Endothelial cell of umbilical vein (primary cell): ENCODE measurements at regions not wholly inside any gene's neighbourhood (a gene's known extent, or its start where the extent isn't known, plus 50 kb on each side); places are given as distances from the start of the nearest gene placed in this dataset.

Experiments
- BruUV-seq: library from RNA; stranded (reverse); fragments of 400-500 nt; replicated peaks from 2 replicates; lab custom pipeline; 2021; lab: Mats Ljungman, UMichigan
- CTCF ChIA-PET: fragments of 300-600, 350-600 bp; sonication (Branson Sonifier 250); formaldehyde crosslinking; loops from one replicate; lab custom pipeline; 2021; ENCODE audit warnings: antibody characterized with exemption, inconsistent platforms; lab: Charles Lee
- POLR2A ChIA-PET: fragments of 300-600, 350-600 bp; sonication (Branson Sonifier 250); formaldehyde crosslinking; loops from one replicate; lab custom pipeline; 2021; ENCODE audit warnings: antibody characterized with exemption, inconsistent platforms; lab: Charles Lee
- DNase-seq: peaks from one replicate; pipeline ENCODE4 v3.0.0-alpha.2; 2011; ENCODE audit warnings: low read depth, low spot score
- FAIRE-seq: peaks from 2 replicates; lab custom pipeline; 2011; peaks lifted over from hg19 to GRCh38; lab: Jason Lieb, UNC
- H2AFZ ChIP-seq: 2 replicates; pipeline ENCODE4 v1.6.0; 2012; ENCODE audit warnings: low read depth, low read length, control low read depth, inconsistent platforms
- H3K27ac ChIP-seq: 2 replicates; pipeline ENCODE4 v1.5.1; 2011; ENCODE audit warnings: low read depth, mild to moderate bottlenecking, control low read depth, low read length, moderate library complexity; ENCODE audit not compliant: insufficient read depth
- H3K27me3 ChIP-seq, 2 experiments: 2 replicates each; pipeline versions ENCODE4 v1.6.0 to v1.6.1; 2011; ENCODE audit warnings: low read length in 2 of 2, mixed read lengths in 1 of 2; ENCODE audit not compliant: control insufficient read depth in 2 of 2, insufficient read depth in 2 of 2
- H3K36me3 ChIP-seq, 2 experiments: 2 replicates in 1 of 2; 3 replicates in 1 of 2; pipeline ENCODE4 v1.5.1; 2011; ENCODE audit warnings: low read length in 2 of 2, mild to moderate bottlenecking in 1 of 2, moderate library complexity in 1 of 2; ENCODE audit not compliant: control insufficient read depth in 2 of 2, insufficient read depth in 2 of 2; ENCODE audit errors: extremely low read depth in 1 of 2
- H3K4me1 ChIP-seq: 3 replicates; pipeline ENCODE4 v1.5.1; 2011; ENCODE audit warnings: mild to moderate bottlenecking, low read length; ENCODE audit not compliant: control insufficient read depth, insufficient read depth; ENCODE audit errors: extremely low read depth
- H3K4me2 ChIP-seq: 2 replicates; pipeline ENCODE4 v1.6.1; 2011; ENCODE audit warnings: low read length, control low read depth, mixed read lengths; ENCODE audit not compliant: insufficient read depth
- H3K4me3 ChIP-seq, 3 experiments: fragments of 200-600 bp in 1 of 3; sonication (generic), shearing (Covaris generic) in 1 of 3; replicated peaks in 1 of 3; 2 replicates each; pipeline ENCODE4 v1.5.1; 2011 to 2016; ENCODE audit warnings: control low read depth in 3 of 3, low read length in 3 of 3, mild to moderate bottlenecking in 2 of 3, inconsistent platforms in 1 of 3, low read depth in 1 of 3, moderate library complexity in 1 of 3; ENCODE audit not compliant: insufficient read depth in 1 of 3
- H3K79me2 ChIP-seq: 2 replicates; pipeline ENCODE4 v1.6.0; 2012; ENCODE audit warnings: low read length, inconsistent platforms; ENCODE audit not compliant: control insufficient read depth, insufficient read depth
- H3K9ac ChIP-seq: replicated peaks from 2 replicates; pipeline ENCODE3; 2011; ENCODE audit warnings: low read length, control low read depth; ENCODE audit not compliant: insufficient read depth; ENCODE audit errors: extremely low read depth
- H3K9me1 ChIP-seq: replicated peaks from 3 replicates; pipeline ENCODE4 v1.6.0; 2011; ENCODE audit warnings: mild to moderate bottlenecking, low read length; ENCODE audit not compliant: control insufficient read depth, insufficient read depth; ENCODE audit errors: extremely low read depth
- H3K9me3 ChIP-seq: replicated peaks from 2 replicates; pipeline ENCODE4 v1.5.1; 2012; ENCODE audit warnings: low read length, inconsistent platforms; ENCODE audit not compliant: control insufficient read depth, insufficient read depth
- H4K20me1 ChIP-seq: replicated peaks from 2 replicates; pipeline ENCODE3; 2011; ENCODE audit warnings: mild to moderate bottlenecking, low read length; ENCODE audit not compliant: control insufficient read depth, insufficient read depth; ENCODE audit errors: extremely low read depth
- EZH2 ChIP-seq: IDR thresholded peaks from 2 replicates; pipeline ENCODE4 v1.6.1; 2012; ENCODE audit warnings: borderline replicate concordance, low read depth, mild to moderate bottlenecking, moderate library complexity, low read length, inconsistent platforms; ENCODE audit not compliant: severe bottlenecking
- FOS ChIP-seq: IDR thresholded peaks from 2 replicates; pipeline ENCODE4 v1.6.1; 2011; ENCODE audit warnings: mild to moderate bottlenecking, low read length, moderate library complexity, borderline replicate concordance; ENCODE audit not compliant: insufficient read depth
- GATA2 ChIP-seq: IDR thresholded peaks from 2 replicates; pipeline ENCODE4 v1.7.0; 2011; ENCODE audit warnings: low read depth, mild to moderate bottlenecking, moderate library complexity, mixed read lengths, low read length; ENCODE audit not compliant: insufficient read length, insufficient read depth
- JUN ChIP-seq: IDR thresholded peaks from 2 replicates; pipeline ENCODE4 v1.6.1; 2011; ENCODE audit warnings: borderline replicate concordance, low read depth; ENCODE audit not compliant: insufficient read length, insufficient read depth
- MYC ChIP-seq: IDR thresholded peaks from one replicate; pipeline ENCODE4 v1.6.1; 2011; ENCODE audit warnings: mild to moderate bottlenecking, low read depth, low read length
- POLR2A ChIP-seq: IDR thresholded peaks from 2 replicates; pipeline ENCODE4 v1.6.1; 2012; ENCODE audit warnings: low read depth, mild to moderate bottlenecking, control low read depth, low read length
- POLR2AphosphoS5 ChIP-seq: IDR thresholded peaks from 2 replicates; pipeline ENCODE4 v1.6.1; 2012; ENCODE audit warnings: low read depth, mild to moderate bottlenecking, control low read depth, low read length, moderate library complexity; ENCODE audit not compliant: insufficient read depth
- dilution Hi-C: fragments of 300-500 bp; cut with MboI; formaldehyde crosslinking; loops from one replicate; pipeline ENCODE4 v1.15.0; 2019; ENCODE audit warnings: low sequenced_read_pairs; ENCODE audit not compliant: extremely low pct_ligation_motif_present
- intact Hi-C: fragments of 100-400 bp; cut with micrococcal nuclease; formaldehyde crosslinking; loops from one replicate; pipeline ENCODE4 v1.10.0; 2022
- TF ChIP-seq, protein P1 (sequence below), 2 donors: IDR thresholded peaks; 1 replicate in 1 of 2; 2 replicates in 1 of 2; pipeline ENCODE4 v1.5.1; 2011; ENCODE audit warnings: low read length in 2 of 2, mild to moderate bottlenecking in 2 of 2, moderate library complexity in 2 of 2, control low read depth in 1 of 2, inconsistent platforms in 1 of 2, low read depth in 1 of 2; ENCODE audit not compliant: insufficient read depth in 1 of 2; ENCODE audit errors: extremely low read depth in 1 of 2
- TF ChIP-seq, protein P2 (sequence below): IDR thresholded peaks from 2 replicates; pipeline ENCODE4 v1.6.1; 2011; ENCODE audit not compliant: insufficient read depth, insufficient read length

DNA sequence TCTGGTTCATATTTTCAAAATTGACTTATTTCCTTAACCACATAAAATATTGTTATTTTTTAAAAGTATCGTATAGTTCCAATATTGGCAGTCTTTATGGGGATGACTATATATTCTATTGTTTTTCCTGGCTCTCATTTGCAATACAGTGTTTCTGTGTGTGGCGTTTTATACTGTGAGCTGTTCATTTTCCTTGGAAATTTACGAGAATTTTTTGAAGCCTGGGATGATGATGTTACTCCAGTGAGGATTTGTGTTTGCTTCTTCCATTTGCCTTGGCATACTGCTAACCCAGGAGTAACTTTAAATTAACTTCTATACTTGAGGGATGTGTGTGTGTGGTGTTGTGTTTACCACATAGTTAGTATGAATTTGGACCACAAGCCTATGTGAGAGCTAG, 95.2 kb downstream of the NR1D2 start:
- no peak overlapping the region for H3K4me3 ChIP-seq
- FAIRE-seq, result no peak
- ChIA-PET POLR2A (no interaction called here), CTCF (no interaction called here)
- H2AFZ ChIP-seq, result no peak overlapping the region
- no peak overlapping the region for H3K4me2 ChIP-seq
- intact Hi-C loops (no loop called here), dilution Hi-C loops (no loop called here)
- no peak overlapping the region for H3K9ac ChIP-seq
- H3K4me1 ChIP-seq, result no peaks in the 10 kb centered on the region
- no peak overlapping the region for H3K27ac ChIP-seq
- H3K9me3 ChIP-seq, result no peaks in the 10 kb centered on the region
- no peak for TF ChIP-seq EZH2
- no peak for TF ChIP-seq JUN
- TF ChIP-seq FOS, result no peak
- TF ChIP-seq POLR2A, result no peak
- no peak for TF ChIP-seq GATA2
- TF ChIP-seq POLR2AphosphoS5, result no peak
- TF ChIP-seq, protein P1, sequence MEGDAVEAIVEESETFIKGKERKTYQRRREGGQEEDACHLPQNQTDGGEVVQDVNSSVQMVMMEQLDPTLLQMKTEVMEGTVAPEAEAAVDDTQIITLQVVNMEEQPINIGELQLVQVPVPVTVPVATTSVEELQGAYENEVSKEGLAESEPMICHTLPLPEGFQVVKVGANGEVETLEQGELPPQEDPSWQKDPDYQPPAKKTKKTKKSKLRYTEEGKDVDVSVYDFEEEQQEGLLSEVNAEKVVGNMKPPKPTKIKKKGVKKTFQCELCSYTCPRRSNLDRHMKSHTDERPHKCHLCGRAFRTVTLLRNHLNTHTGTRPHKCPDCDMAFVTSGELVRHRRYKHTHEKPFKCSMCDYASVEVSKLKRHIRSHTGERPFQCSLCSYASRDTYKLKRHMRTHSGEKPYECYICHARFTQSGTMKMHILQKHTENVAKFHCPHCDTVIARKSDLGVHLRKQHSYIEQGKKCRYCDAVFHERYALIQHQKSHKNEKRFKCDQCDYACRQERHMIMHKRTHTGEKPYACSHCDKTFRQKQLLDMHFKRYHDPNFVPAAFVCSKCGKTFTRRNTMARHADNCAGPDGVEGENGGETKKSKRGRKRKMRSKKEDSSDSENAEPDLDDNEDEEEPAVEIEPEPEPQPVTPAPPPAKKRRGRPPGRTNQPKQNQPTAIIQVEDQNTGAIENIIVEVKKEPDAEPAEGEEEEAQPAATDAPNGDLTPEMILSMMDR (IDR thresholded peaks at IDR 0.05; ENCODE audit: extremely low read depth in 1 of 2, insufficient read depth in 1 of 2, low read depth in 1 of 2, low read length in 2 of 2), result no peak
- TF ChIP-seq, protein P2, sequence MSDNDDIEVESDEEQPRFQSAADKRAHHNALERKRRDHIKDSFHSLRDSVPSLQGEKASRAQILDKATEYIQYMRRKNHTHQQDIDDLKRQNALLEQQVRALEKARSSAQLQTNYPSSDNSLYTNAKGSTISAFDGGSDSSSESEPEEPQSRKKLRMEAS, result no peak
- no peak for TF ChIP-seq MYC
- H3K79me2 ChIP-seq, result no peaks in the 10 kb centered on the region
- H3K9me1 ChIP-seq, result no peaks in the 10 kb centered on the region
- H4K20me1 ChIP-seq, result no peaks in the 10 kb centered on the region
- no TSS peak for BruUV-seq
- H3K36me3 ChIP-seq, result no peaks in the 10 kb centered on the region
- DNase-seq, result no peak
- H3K27me3 ChIP-seq, result peaks cover 0 to 2% of the 10 kb centered on the region in 2 experiments
